ENCODE measurements at regions not wholly inside any gene's neighbourhood (a gene's known extent, or its start where the extent isn't known, plus 50 kb on each side); places are given as distances from the start of the nearest gene placed in this dataset.

- no peak for TF ChIP-seq CTCF (conservative IDR thresholded peaks at IDR 0.05)
- no peak for TF ChIP-seq EZH2 (IDR thresholded peaks at IDR 0.05; ENCODE audit: low read depth)
These were observed 727.7 kb downstream of the UQCRFS1 start for GRCh38 chr19:28485292-28485691.

Measured in PC-9 (cell line).